ENCODE measurements at regions not wholly inside any gene's neighbourhood (a gene's known extent, or its start where the extent isn't known, plus 50 kb on each side); places are given as distances from the start of the nearest gene placed in this dataset.
"Not testable (repeated sequence)": the region's sequence is repeated elsewhere in the genome, so short reads cannot be mapped to it uniquely, and the experiment has no call there.

DNA sequence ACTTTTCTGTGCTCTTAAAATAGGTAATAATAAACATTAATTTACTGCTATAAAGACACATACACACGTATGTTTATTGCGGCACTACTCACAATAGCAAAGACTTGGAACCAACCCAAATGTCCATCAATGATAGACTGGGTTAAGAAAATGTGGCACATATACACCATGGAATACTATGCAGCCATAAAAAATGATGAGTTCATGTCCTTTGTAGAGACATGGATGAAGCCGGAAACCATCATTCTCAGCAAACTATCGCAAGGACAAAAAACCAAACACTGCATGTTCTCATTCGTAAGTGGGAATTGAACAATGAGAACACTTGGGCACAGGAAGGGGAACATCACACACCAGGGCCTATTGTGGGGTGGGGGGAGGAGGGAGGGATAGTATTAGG is 97.4 kb upstream of the NR5A2 start:
- not testable (repeated sequence) for DNase-seq (ENCODE audit: low read depth)

DNA sequence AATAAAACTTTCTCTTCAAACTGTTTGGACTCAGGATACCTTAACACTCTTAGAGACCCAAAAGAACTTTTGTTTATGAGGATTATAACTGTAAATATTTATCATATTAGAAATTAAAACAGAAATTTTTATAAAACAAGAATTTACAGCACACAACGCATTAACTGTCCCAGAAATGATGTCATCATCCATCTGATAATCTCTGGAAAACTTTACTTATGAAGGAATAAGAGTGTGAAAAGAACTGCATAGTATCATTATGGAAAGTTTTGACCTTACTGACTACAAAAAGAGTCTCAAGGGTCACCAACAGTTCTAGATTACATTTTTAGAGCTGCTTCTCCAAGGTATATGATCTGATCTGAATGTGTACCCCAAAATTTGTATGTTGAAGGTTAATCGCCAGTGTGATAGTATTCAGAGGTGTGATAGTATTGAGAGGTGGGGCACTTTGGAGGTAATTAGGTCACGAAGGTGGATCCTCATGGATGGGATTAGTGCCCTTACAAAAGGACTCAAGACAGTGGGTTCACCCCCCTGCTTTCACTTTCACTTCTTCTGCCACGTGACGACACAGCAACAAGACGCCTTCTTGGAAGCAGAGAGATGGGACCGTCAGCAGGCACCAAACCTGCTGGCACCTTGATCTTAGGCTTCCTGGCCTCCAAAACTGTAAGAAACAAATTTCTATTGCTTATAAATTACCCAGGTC is 95.7 kb upstream of the NR5A2 start:
- peak; percentile 1 for DNase-seq (ENCODE audit: low read depth)

- no peak for DNase-seq (ENCODE audit: low read depth)
Measured at GRCh38 chr1:199932462-199932861, 95.0 kb upstream of the NR5A2 start.

GRCh38 chr1:199936441-199936840 is 91.1 kb upstream of the NR5A2 start:
- DNase-seq (ENCODE audit: low read depth), result no peak

DNA sequence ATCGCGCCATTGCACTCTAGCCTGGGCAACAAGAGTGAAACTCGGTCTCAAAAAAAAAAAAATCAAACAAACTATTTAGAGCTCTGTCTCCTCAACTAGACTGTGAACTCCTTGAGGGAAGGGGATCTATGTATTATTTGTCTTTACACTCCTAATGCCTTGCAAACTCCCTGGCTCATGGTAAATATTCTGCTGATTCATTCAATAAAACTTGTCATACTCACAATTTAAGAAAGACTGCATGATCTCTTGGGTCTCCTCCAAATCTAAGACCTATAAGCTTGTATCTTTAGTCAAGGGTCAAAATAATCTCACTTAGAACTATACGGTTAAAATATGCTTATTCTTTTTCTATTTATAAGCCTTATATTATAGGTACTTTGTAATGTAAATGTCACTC is 90.3 kb upstream of the NR5A2 start:
- no peak for DNase-seq (ENCODE audit: low read depth)

GRCh38 chr1:199937661-199938060 is 89.8 kb upstream of the NR5A2 start:
- no peak for DNase-seq (ENCODE audit: low read depth)

DNA sequence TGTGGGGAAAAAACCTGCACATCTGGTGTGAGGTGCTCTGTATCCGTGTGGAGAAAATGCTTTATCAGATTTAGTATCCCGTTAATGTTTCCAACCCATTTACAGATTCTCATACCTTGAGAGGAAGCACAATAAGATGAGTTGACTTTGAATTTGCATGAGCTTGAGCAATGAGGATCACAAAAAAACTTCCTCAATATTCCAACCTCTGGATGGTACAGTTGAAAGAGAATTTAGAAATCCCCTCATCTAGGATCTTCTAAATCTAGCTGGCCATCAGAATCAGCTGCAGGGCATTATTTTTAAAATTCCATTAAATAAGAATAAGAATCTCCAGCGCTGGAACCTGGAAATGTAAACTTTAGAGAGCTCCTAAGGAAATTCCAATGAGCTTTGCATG is 82.5 kb upstream of the NR5A2 start:
- no peak for DNase-seq (ENCODE audit: low read depth)

- no peak for DNase-seq (ENCODE audit: low read depth)
Measured at GRCh38 chr1:199945591-199945990, 81.9 kb upstream of the NR5A2 start.

GRCh38 chr1:199946305-199947155 is 81.0 kb upstream of the NR5A2 start:
- no peak for DNase-seq (ENCODE audit: low read depth)

GRCh38 chr1:199948587-199949280 is 78.8 kb upstream of the NR5A2 start:
- DNase-seq (ENCODE audit: low read depth), result no peak

GRCh38 chr1:199951005-199951404 is 76.5 kb upstream of the NR5A2 start:
- DNase-seq (ENCODE audit: low read depth), result not testable (repeated sequence)

GRCh38 chr1:199953651-199954050 is 73.9 kb upstream of the NR5A2 start:
- DNase-seq (ENCODE audit: low read depth), result no peak

DNA sequence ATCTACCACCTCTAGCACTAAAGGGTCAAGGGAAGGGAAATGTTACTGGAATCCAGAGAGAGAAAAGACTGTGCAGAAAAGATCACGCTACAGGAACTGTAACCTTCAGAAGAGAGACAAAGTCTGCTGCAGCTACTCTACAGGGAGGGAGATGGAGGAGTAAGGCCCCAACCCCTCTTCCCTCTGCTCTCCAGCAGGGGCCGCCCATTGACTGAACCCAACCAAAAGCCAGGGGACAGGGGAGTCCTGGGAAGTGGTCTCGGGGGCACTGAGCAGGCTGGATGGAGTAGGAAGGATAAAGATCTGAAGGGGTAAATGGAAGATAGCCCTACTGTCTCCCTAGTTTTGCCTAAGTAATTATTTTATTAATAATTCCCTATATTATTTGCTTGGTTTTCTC is 72.8 kb upstream of the NR5A2 start:
- DNase-seq (ENCODE audit: low read depth), result no peak

- DNase-seq (ENCODE audit: low read depth), result no peak
Measured at GRCh38 chr1:199955235-199955634, 72.3 kb upstream of the NR5A2 start.

GRCh38 chr1:199956005-199956404 is 71.5 kb upstream of the NR5A2 start:
- DNase-seq (ENCODE audit: low read depth), result no peak

DNA sequence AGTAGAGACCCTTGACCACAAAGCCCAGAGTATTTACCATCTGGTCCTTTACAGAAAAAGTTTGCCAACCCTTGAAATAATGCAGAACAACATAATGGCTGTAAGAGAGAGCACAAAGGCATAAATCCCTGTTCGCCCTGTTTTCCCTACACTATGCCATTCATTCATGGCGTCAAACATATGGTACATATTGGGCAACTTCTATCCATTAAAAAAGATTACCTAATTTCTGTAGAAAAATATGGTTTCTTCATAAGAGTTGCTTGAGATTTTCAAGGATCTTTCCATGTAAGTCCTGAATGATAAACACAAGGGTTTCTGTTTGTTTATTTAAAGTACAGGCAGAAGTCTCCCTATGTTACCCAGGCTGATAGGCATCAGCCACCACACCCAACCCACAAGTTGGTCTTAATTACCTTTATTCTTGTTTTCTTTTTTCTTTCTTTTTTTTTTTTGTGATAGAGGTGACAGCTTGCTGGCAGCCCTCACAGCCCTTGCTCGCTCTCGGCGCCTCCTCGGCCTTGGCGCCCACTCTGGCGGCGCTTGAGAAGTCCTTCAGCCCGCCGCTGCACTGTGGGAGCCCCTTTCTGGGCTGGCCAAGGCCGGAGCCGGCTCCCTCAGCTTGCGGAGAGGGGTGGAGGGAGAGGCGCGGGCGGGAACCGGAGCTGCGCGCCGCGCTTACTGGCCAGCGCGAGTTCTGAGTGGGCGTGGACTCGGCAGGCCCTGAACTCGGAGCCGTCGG is 68.3 kb upstream of the NR5A2 start:
- DNase-seq (ENCODE audit: low read depth), result no peak

DNA sequence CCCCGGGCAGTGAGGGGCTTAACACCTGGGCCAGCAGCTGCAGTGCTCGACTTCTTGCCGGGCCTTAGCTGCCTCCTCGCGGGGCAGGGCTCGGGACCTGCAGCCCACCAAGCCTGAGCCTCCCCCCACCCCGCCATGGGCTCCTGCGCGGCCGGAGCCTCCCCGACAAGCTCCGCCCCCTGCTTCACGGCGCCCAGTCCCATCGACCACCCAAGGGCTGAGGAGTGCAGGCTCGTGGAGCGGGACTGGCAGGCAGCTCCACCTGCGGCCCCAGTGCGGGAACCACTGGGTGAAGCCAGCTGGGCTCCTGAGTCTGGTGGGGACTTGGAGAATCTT is 67.8 kb upstream of the NR5A2 start:
- DNase-seq (ENCODE audit: low read depth), result no peak

- no peak for DNase-seq (ENCODE audit: low read depth)
Measured at GRCh38 chr1:199970125-199970524, 57.4 kb upstream of the NR5A2 start.

DNA sequence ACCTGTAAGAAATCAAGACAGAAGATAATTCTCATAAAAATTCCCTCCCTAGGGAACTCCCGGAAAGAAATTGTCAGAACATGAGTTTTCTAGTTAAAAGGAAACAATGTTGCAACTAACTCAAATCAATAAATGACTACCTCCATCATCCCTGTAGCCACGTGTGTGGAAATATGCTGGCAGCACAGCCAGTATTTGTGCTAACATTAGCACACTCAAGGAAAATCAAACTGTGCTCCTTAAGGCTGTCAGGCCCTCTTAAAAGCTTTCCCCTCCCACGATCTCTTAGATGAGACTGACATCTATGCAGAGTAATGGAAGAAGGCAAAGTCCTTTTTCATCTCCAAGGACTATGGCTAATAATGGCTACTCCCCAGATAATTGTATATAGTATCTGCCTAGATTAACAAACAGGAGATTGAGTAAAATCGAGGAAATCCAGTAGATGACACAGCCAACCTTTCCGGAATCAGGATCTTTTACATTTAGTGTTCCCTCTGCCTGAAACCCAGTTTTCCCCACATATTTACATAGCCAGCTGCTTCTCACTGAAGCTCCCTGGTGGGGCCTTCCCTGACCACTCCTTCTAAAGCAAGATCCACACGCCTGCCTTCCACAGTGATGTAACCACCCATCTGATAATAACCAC is 50.9 kb upstream of the NR5A2 start:
- DNase-seq (ENCODE audit: low read depth), result no peak
